ENCODE measurements at regions not wholly inside any gene's neighbourhood (a gene's known extent, or its start where the extent isn't known, plus 50 kb on each side); places are given as distances from the start of the nearest gene placed in this dataset.

- TF ChIP-seq, protein P1, sequence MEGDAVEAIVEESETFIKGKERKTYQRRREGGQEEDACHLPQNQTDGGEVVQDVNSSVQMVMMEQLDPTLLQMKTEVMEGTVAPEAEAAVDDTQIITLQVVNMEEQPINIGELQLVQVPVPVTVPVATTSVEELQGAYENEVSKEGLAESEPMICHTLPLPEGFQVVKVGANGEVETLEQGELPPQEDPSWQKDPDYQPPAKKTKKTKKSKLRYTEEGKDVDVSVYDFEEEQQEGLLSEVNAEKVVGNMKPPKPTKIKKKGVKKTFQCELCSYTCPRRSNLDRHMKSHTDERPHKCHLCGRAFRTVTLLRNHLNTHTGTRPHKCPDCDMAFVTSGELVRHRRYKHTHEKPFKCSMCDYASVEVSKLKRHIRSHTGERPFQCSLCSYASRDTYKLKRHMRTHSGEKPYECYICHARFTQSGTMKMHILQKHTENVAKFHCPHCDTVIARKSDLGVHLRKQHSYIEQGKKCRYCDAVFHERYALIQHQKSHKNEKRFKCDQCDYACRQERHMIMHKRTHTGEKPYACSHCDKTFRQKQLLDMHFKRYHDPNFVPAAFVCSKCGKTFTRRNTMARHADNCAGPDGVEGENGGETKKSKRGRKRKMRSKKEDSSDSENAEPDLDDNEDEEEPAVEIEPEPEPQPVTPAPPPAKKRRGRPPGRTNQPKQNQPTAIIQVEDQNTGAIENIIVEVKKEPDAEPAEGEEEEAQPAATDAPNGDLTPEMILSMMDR (IDR thresholded peaks at IDR 0.05; ENCODE audit: low read depth, low read length, poor library complexity, severe bottlenecking), result no peak
- no peak for TF ChIP-seq EZH2phosphoT487 (IDR thresholded peaks at IDR 0.05; ENCODE audit: borderline replicate concordance, low read length)
Measured at GRCh38 chrX:146144039-146144438, 326.4 kb downstream of the SLITRK2 start.
